ENCODE measurements at regions not wholly inside any gene's neighbourhood (a gene's known extent, or its start where the extent isn't known, plus 50 kb on each side); places are given as distances from the start of the nearest gene placed in this dataset.

GRCh38 chr17:68734931-68735330 is 133.8 kb upstream of the FAM20A start:
- H3K9me3 ChIP-seq (ENCODE audit: low read depth): no peaks in the 10 kb centered on the region
- H3K27me3 ChIP-seq: no peaks in the 10 kb centered on the region
- peak overlapping the region; percentile 94 for H3K27ac ChIP-seq
- H4K20me1 ChIP-seq (ENCODE audit: insufficient read depth, poor library complexity, severe bottlenecking): no peaks in the 10 kb centered on the region
- DNase-seq (ENCODE audit: low spot score): no peak
- no peaks in the 10 kb centered on the region for H3K9me2 ChIP-seq (replicated peaks; ENCODE audit: insufficient read depth)
- no peaks in the 10 kb centered on the region for H3K79me2 ChIP-seq
- TF ChIP-seq EZH2 (IDR thresholded peaks at IDR 0.05; ENCODE audit: borderline replicate concordance) (no peak), CTCF (IDR thresholded peaks at IDR 0.05; ENCODE audit: poor library complexity) (no peak), EZH2phosphoT487 (IDR thresholded peaks at IDR 0.05; ENCODE audit: low read depth, severe bottlenecking, unreplicated experiment) (no peak)
- H3K4me1 ChIP-seq (ENCODE audit: insufficient read depth): peaks cover 33% of the 10 kb centered on the region
- H2AFZ ChIP-seq: no peak overlapping the region
- no peaks in the 10 kb centered on the region for H3K36me3 ChIP-seq (replicated peaks; ENCODE audit: insufficient read depth, low read depth)
- no peak overlapping the region for H3K4me2 ChIP-seq
- no peak overlapping the region for H3K4me3 ChIP-seq

GRCh38 chr17:68734187-68734900 is 133.2 kb upstream of the FAM20A start:
- H3K79me2 ChIP-seq: no peaks in the 10 kb centered on the region
- TF ChIP-seq CTCF (IDR thresholded peaks at IDR 0.05; ENCODE audit: poor library complexity): no peak
- no peak for TF ChIP-seq EZH2phosphoT487 (IDR thresholded peaks at IDR 0.05; ENCODE audit: low read depth, severe bottlenecking, unreplicated experiment)
- TF ChIP-seq EZH2 (IDR thresholded peaks at IDR 0.05; ENCODE audit: borderline replicate concordance): no peak
- no peak overlapping the region for H2AFZ ChIP-seq
- peak overlapping the region; percentile 61 for H3K4me2 ChIP-seq
- H3K27me3 ChIP-seq: no peaks in the 10 kb centered on the region
- no peak overlapping the region for H3K4me3 ChIP-seq
- peak overlapping the region; percentile 94 for H3K27ac ChIP-seq
- 63% methylated on average over 6 of the region's 6 CpGs for WGBS (ENCODE audit: low lambda C conversion rate, missing lambda C conversion rate)
- H3K4me1 ChIP-seq (ENCODE audit: insufficient read depth): peaks cover 33% of the 10 kb centered on the region
- H3K36me3 ChIP-seq (replicated peaks; ENCODE audit: insufficient read depth, low read depth): no peaks in the 10 kb centered on the region
- no peak for DNase-seq (ENCODE audit: low spot score)
- H4K20me1 ChIP-seq (ENCODE audit: insufficient read depth, poor library complexity, severe bottlenecking): no peaks in the 10 kb centered on the region
- H3K9me3 ChIP-seq (ENCODE audit: low read depth): no peaks in the 10 kb centered on the region
- H3K9me2 ChIP-seq (replicated peaks; ENCODE audit: insufficient read depth): no peaks in the 10 kb centered on the region

- Histone ChIP-seq H3K27ac (peak overlapping the region; percentile 94), H4K20me1 (ENCODE audit: insufficient read depth, poor library complexity, severe bottlenecking) (no peaks in the 10 kb centered on the region), H3K4me1 (ENCODE audit: insufficient read depth) (peaks cover 33% of the 10 kb centered on the region), H3K4me3 (no peak overlapping the region), H3K4me2 (peak overlapping the region; percentile 61), H3K9me3 (ENCODE audit: low read depth) (no peaks in the 10 kb centered on the region), H3K9me2 (replicated peaks; ENCODE audit: insufficient read depth) (no peaks in the 10 kb centered on the region), H3K79me2 (no peaks in the 10 kb centered on the region), H2AFZ (peak overlapping the region; percentile 18), H3K27me3 (no peaks in the 10 kb centered on the region), H3K36me3 (replicated peaks; ENCODE audit: insufficient read depth, low read depth) (no peaks in the 10 kb centered on the region)
- 9% methylated on average over 4 of the region's 4 CpGs for whole genome bisulfite sequencing (ENCODE audit: low lambda C conversion rate, missing lambda C conversion rate)
- peak; percentile 73 for DNase-seq (ENCODE audit: low spot score)
- TF ChIP-seq EZH2phosphoT487 (IDR thresholded peaks at IDR 0.05; ENCODE audit: low read depth, severe bottlenecking, unreplicated experiment): no peak
- no peak for TF ChIP-seq CTCF (IDR thresholded peaks at IDR 0.05; ENCODE audit: poor library complexity)
- TF ChIP-seq EZH2 (IDR thresholded peaks at IDR 0.05; ENCODE audit: borderline replicate concordance): no peak
Measured at GRCh38 chr17:68733241-68734176, 132.3 kb upstream of the FAM20A start.

Measured in hepatocyte (in vitro differentiated cells).